Cardiac muscle cell (in vitro differentiated cells and primary cell): ENCODE measurements at regions not wholly inside any gene's neighbourhood (a gene's known extent, or its start where the extent isn't known, plus 50 kb on each side); places are given as distances from the start of the nearest gene placed in this dataset.

Experiments used
- DNase-seq, 2 donors: peaks; one replicate each; pipeline versions ENCODE4 v3.0.0 to v3.0.0-alpha.2; 2010 to 2017; ENCODE audit warnings: low read depth in 1 of 2, low spot score in 1 of 2
- H3K27ac ChIP-seq: fragments of 200-600 bp; sonication (generic); 2 replicates; pipeline ENCODE4 v1.5.1; 2016
- H3K27me3 ChIP-seq: fragments of 200-600 bp; sonication (generic); 2 replicates; pipeline ENCODE4 v1.6.0; 2016; ENCODE audit warnings: control low read depth
- H3K36me3 ChIP-seq: fragments of 200-600 bp; sonication (generic); 2 replicates; pipeline ENCODE4 v1.5.1; 2016; ENCODE audit warnings: control low read depth
- H3K4me1 ChIP-seq: fragments of 200-600 bp; sonication (generic); 2 replicates; pipeline ENCODE4 v1.8.1; 2017; ENCODE audit warnings: low read depth, mild to moderate bottlenecking, mixed run types
- H3K4me3 ChIP-seq: fragments of 200-600 bp; sonication (generic); 2 replicates; pipeline ENCODE4 v1.5.1; 2016; ENCODE audit warnings: mild to moderate bottlenecking
- H3K9me3 ChIP-seq: fragments of 200-600 bp; sonication (generic); 2 replicates; pipeline ENCODE4 v1.5.1; 2017; ENCODE audit warnings: low read depth, mild to moderate bottlenecking, control low read depth
- CTCF ChIP-seq: IDR thresholded peaks from 2 replicates; pipeline ENCODE4 v1.5.1; 2012; ENCODE audit warnings: low read depth, mild to moderate bottlenecking, low read length

- Histone ChIP-seq H3K27me3 (no peaks in the 10 kb centered on the region), H3K9me3 (no peaks in the 10 kb centered on the region), H3K36me3 (no peaks in the 10 kb centered on the region), H3K4me1 (no peaks in the 10 kb centered on the region), H3K4me3 (no peak overlapping the region), H3K27ac (no peak overlapping the region)
- DNase-seq: no peak
- no peak for TF ChIP-seq CTCF
Measured at GRCh38 chr9:30713243-30713642, 1671.2 kb upstream of the ACO1 start.

- no peaks in the 10 kb centered on the region for H3K27me3 ChIP-seq
- H3K4me3 ChIP-seq: no peak overlapping the region
- DNase-seq: no peak
- TF ChIP-seq CTCF: no peak
- H3K36me3 ChIP-seq: no peaks in the 10 kb centered on the region
- H3K9me3 ChIP-seq: no peaks in the 10 kb centered on the region
- H3K4me1 ChIP-seq: no peaks in the 10 kb centered on the region
- no peak overlapping the region for H3K27ac ChIP-seq
Measured at GRCh38 chr9:30714389-30714788, 1670.1 kb upstream of the ACO1 start.

GRCh38 chr9:30718483-30718882, 1666.0 kb upstream of the ACO1 start:
- H3K27me3 ChIP-seq: no peaks in the 10 kb centered on the region
- H3K9me3 ChIP-seq: no peaks in the 10 kb centered on the region
- TF ChIP-seq CTCF: no peak
- no peak for DNase-seq
- no peaks in the 10 kb centered on the region for H3K36me3 ChIP-seq
- H3K4me3 ChIP-seq: no peak overlapping the region
- H3K4me1 ChIP-seq: no peaks in the 10 kb centered on the region
- no peak overlapping the region for H3K27ac ChIP-seq

GRCh38 chr9:30722065-30722464, 1662.4 kb upstream of the ACO1 start:
- H3K27ac ChIP-seq: no peak overlapping the region
- no peaks in the 10 kb centered on the region for H3K4me1 ChIP-seq
- no peaks in the 10 kb centered on the region for H3K9me3 ChIP-seq
- no peaks in the 10 kb centered on the region for H3K27me3 ChIP-seq
- DNase-seq: no peak
- H3K4me3 ChIP-seq: no peak overlapping the region
- no peaks in the 10 kb centered on the region for H3K36me3 ChIP-seq
- no peak for TF ChIP-seq CTCF

- Histone ChIP-seq H3K4me1 (no peaks in the 10 kb centered on the region), H3K27me3 (no peaks in the 10 kb centered on the region), H3K4me3 (no peak overlapping the region), H3K36me3 (no peaks in the 10 kb centered on the region), H3K27ac (no peak overlapping the region), H3K9me3 (no peaks in the 10 kb centered on the region)
- no peak for DNase-seq
- no peak for TF ChIP-seq CTCF
Measured at GRCh38 chr9:30723656-30724055, 1660.8 kb upstream of the ACO1 start.

- H3K27me3 ChIP-seq: no peaks in the 10 kb centered on the region
- H3K27ac ChIP-seq: no peak overlapping the region
- no peak for TF ChIP-seq CTCF
- H3K4me1 ChIP-seq: no peaks in the 10 kb centered on the region
- H3K9me3 ChIP-seq: no peaks in the 10 kb centered on the region
- no peak for DNase-seq
- H3K36me3 ChIP-seq: no peaks in the 10 kb centered on the region
- no peak overlapping the region for H3K4me3 ChIP-seq
Measured at GRCh38 chr9:30732060-30732459, 1652.4 kb upstream of the ACO1 start.
